ENCODE measurements at regions not wholly inside any gene's neighbourhood (a gene's known extent, or its start where the extent isn't known, plus 50 kb on each side); places are given as distances from the start of the nearest gene placed in this dataset.

- no peak for TF ChIP-seq POLR2A (IDR thresholded peaks at IDR 0.05; ENCODE audit: low read depth, low read length)
- DNase-seq (ENCODE audit: insufficient read length, low spot score) (no peak), FAIRE-seq (no peak)
Measured at GRCh38 chr2:42851186-42851585, 58.8 kb upstream of the HAAO start.

GRCh38 chr2:42850016-42850805 is 57.8 kb upstream of the HAAO start:
- no peak for DNase-seq (ENCODE audit: insufficient read length, low spot score)
- no peak for FAIRE-seq
- no peak for TF ChIP-seq POLR2A (IDR thresholded peaks at IDR 0.05; ENCODE audit: low read depth, low read length)

- TF ChIP-seq POLR2A (IDR thresholded peaks at IDR 0.05; ENCODE audit: low read depth, low read length), result no peak
- FAIRE-seq, result no peak
- DNase-seq (ENCODE audit: insufficient read length, low spot score), result no peak
Measured at GRCh38 chr2:42849311-42849710, 56.9 kb upstream of the HAAO start.

GRCh38 chr2:42848726-42849290 is 56.4 kb upstream of the HAAO start:
- TF ChIP-seq POLR2A (IDR thresholded peaks at IDR 0.05; ENCODE audit: low read depth, low read length), result no peak
- no peak for DNase-seq (ENCODE audit: insufficient read length, low spot score)
- no peak for FAIRE-seq

- FAIRE-seq (no peak), DNase-seq (ENCODE audit: insufficient read length, low spot score) (no peak)
- no peak for TF ChIP-seq POLR2A (IDR thresholded peaks at IDR 0.05; ENCODE audit: low read depth, low read length)
Measured at GRCh38 chr2:42848265-42848664, 55.9 kb upstream of the HAAO start.

GRCh38 chr2:42847596-42848151 is 55.3 kb upstream of the HAAO start:
- DNase-seq (ENCODE audit: insufficient read length, low spot score) (no peak), FAIRE-seq (no peak)
- no peak for TF ChIP-seq POLR2A (IDR thresholded peaks at IDR 0.05; ENCODE audit: low read depth, low read length)

- FAIRE-seq, result no peak
- no peak for DNase-seq (ENCODE audit: insufficient read length, low spot score)
- TF ChIP-seq POLR2A (IDR thresholded peaks at IDR 0.05; ENCODE audit: low read depth, low read length), result no peak
Measured at GRCh38 chr2:42846932-42847595, 54.7 kb upstream of the HAAO start.

- TF ChIP-seq POLR2A (IDR thresholded peaks at IDR 0.05; ENCODE audit: low read depth, low read length), result no peak
- DNase-seq (ENCODE audit: insufficient read length, low spot score), result no peak
- FAIRE-seq, result no peak
Measured at GRCh38 chr2:42846026-42846425, 53.6 kb upstream of the HAAO start.

GRCh38 chr2:42844901-42845821 is 52.8 kb upstream of the HAAO start:
- DNase-seq (ENCODE audit: insufficient read length, low spot score), result no peak
- no peak for TF ChIP-seq POLR2A (IDR thresholded peaks at IDR 0.05; ENCODE audit: low read depth, low read length)
- no peak for FAIRE-seq

GRCh38 chr2:42844366-42844765 is 52.0 kb upstream of the HAAO start:
- no peak for TF ChIP-seq POLR2A (IDR thresholded peaks at IDR 0.05; ENCODE audit: low read depth, low read length)
- no peak for DNase-seq (ENCODE audit: insufficient read length, low spot score)
- no peak for FAIRE-seq

- DNase-seq (ENCODE audit: insufficient read length, low spot score) (no peak), FAIRE-seq (no peak)
- no peak for TF ChIP-seq POLR2A (IDR thresholded peaks at IDR 0.05; ENCODE audit: low read depth, low read length)
Measured at GRCh38 chr2:42843611-42844010, 51.2 kb upstream of the HAAO start.

GRCh38 chr2:42843131-42843530 is 50.7 kb upstream of the HAAO start:
- DNase-seq (ENCODE audit: insufficient read length, low spot score), result no peak
- FAIRE-seq, result no peak
- no peak for TF ChIP-seq POLR2A (IDR thresholded peaks at IDR 0.05; ENCODE audit: low read depth, low read length)

GRCh38 chr2:42842466-42842865 is 50.1 kb upstream of the HAAO start:
- FAIRE-seq (no peak), DNase-seq (ENCODE audit: insufficient read length, low spot score) (no peak)
- TF ChIP-seq POLR2A (IDR thresholded peaks at IDR 0.05; ENCODE audit: low read depth, low read length), result no peak

Measured in H54 (cell line).